GM12878 (cell line): ENCODE measurements at regions not wholly inside any gene's neighbourhood (a gene's known extent, or its start where the extent isn't known, plus 50 kb on each side); places are given as distances from the start of the nearest gene placed in this dataset.

Experiments used
- ATAC-seq: fragments of 200-7000 bp; cut with Tn5 transposase; 3 replicates; pipeline ENCODE4 v1.9.1; 2020; ENCODE audit warnings: mild to moderate bottlenecking, moderate library complexity
- BruUV-seq: library from RNA; stranded (reverse); fragments of 400-500 nt; replicated peaks from 2 replicates; lab custom pipeline; 2021; lab: Mats Ljungman, UMichigan
- CTCF ChIA-PET: fragments of 300-600 bp; sonication (Branson Sonifier 250); formaldehyde crosslinking; extraction: SDS; loops from one replicate; lab custom pipeline; 2021; ENCODE audit warnings: inconsistent platforms; lab: Yijun Ruan, JAX
- POLR2A ChIA-PET: fragments of 350-600 bp; formaldehyde crosslinking; extraction: SDS; loops from one replicate; lab custom pipeline; 2021; ENCODE audit warnings: inconsistent platforms; lab: Charles Lee
- RAD21 ChIA-PET: fragments of 300-600 bp; sonication (Branson Sonifier 250); formaldehyde crosslinking; loops from one replicate; lab custom pipeline; 2023; ENCODE audit warnings: antibody characterized with exemption; ENCODE audit not compliant: unreplicated experiment; lab: Charles Lee
- SMC1A ChIA-PET: fragments of 300-600 bp; sonication (Branson Sonifier 250); formaldehyde crosslinking; loops from one replicate; lab custom pipeline; 2023; ENCODE audit not compliant: unreplicated experiment, uncharacterized antibody; lab: Charles Lee
- DNase-seq: peaks from one replicate; pipeline ENCODE4 v3.0.0-alpha.2; 2011; ENCODE audit warnings: low read depth, low spot score
- FAIRE-seq: peaks from 3 replicates; lab custom pipeline; 2011; peaks lifted over from hg19 to GRCh38; lab: Jason Lieb, UNC
- H2AFZ ChIP-seq: 2 replicates; pipeline ENCODE4 v1.6.0; 2011; ENCODE audit warnings: low read depth, low read length, control low read depth; ENCODE audit not compliant: control insufficient read depth
- H3K27ac ChIP-seq: 2 replicates; pipeline ENCODE4 v1.5.1; 2011; ENCODE audit warnings: control low read depth; ENCODE audit not compliant: control insufficient read depth, insufficient read depth
- H3K27me3 ChIP-seq, 2 experiments: replicated peaks in 1 of 2; 2 replicates each; pipeline versions ENCODE4 v1.6.0 to v1.6.1; 2011; ENCODE audit warnings: low read length in 1 of 2; ENCODE audit not compliant: control insufficient read depth in 2 of 2, insufficient read depth in 2 of 2
- H3K36me3 ChIP-seq, 2 experiments: 2 replicates each; pipeline ENCODE4 v1.5.1; 2011; ENCODE audit warnings: low read length in 1 of 2; ENCODE audit not compliant: control insufficient read depth in 2 of 2, insufficient read depth in 2 of 2
- H3K4me1 ChIP-seq: 2 replicates; pipeline ENCODE4 v1.6.1; 2011; ENCODE audit warnings: mild to moderate bottlenecking, low read length, moderate library complexity, mixed read lengths; ENCODE audit not compliant: control insufficient read depth, insufficient read depth
- H3K4me2 ChIP-seq: 2 replicates; pipeline ENCODE4 v1.6.0; 2011; ENCODE audit warnings: control low read depth; ENCODE audit not compliant: control insufficient read depth, insufficient read depth
- H3K4me3 ChIP-seq: fragments of 200-600 bp; sonication (generic); 2 replicates; pipeline ENCODE4 v1.5.1; 2016
- H3K79me2 ChIP-seq: 2 replicates; pipeline ENCODE4 v1.6.0; 2011; ENCODE audit warnings: low read length; ENCODE audit not compliant: control insufficient read depth, insufficient read depth
- H3K9ac ChIP-seq: 2 replicates; pipeline ENCODE4 v1.8.0; 2011; ENCODE audit warnings: low read length, control low read depth, mixed read lengths; ENCODE audit not compliant: control insufficient read depth, insufficient read depth
- H3K9me3 ChIP-seq: replicated peaks from 3 replicates; pipeline ENCODE4 v1.5.1; 2011; ENCODE audit warnings: mild to moderate bottlenecking, low read length; ENCODE audit not compliant: control insufficient read depth, insufficient read depth
- H4K20me1 ChIP-seq: 2 replicates; pipeline ENCODE4 v1.6.0; 2011; ENCODE audit not compliant: control insufficient read depth, insufficient read depth
- BCLAF1 ChIP-seq: fragments of 450-650 bp; IDR thresholded peaks from 2 replicates; pipeline ENCODE4 v1.6.1; 2017; ENCODE audit warnings: antibody characterized with exemption, mild to moderate bottlenecking, moderate library complexity
- MEF2A ChIP-seq: IDR thresholded peaks from 2 replicates; pipeline ENCODE4 v1.6.1; 2011; ENCODE audit warnings: low read depth, mild to moderate bottlenecking, low read length, moderate library complexity; ENCODE audit not compliant: insufficient read depth
- MEF2B ChIP-seq: fragments of 450-650 bp; IDR thresholded peaks from 2 replicates; pipeline ENCODE4 v1.6.1; 2018; ENCODE audit warnings: mild to moderate bottlenecking, moderate library complexity; ENCODE audit not compliant: partially characterized antibody, poor library complexity, severe bottlenecking
- SIX5 ChIP-seq: IDR thresholded peaks from 2 replicates; pipeline ENCODE4 v1.6.1; 2011; ENCODE audit warnings: mild to moderate bottlenecking, low read depth, low read length, moderate library complexity; ENCODE audit not compliant: severe bottlenecking
- SRF ChIP-seq, 2 experiments: IDR thresholded peaks; 2 replicates each; pipeline ENCODE4 v1.6.1; 2011; ENCODE audit warnings: low read depth in 2 of 2, low read length in 2 of 2, mild to moderate bottlenecking in 1 of 2, moderate library complexity in 1 of 2
- WGBS: methylation state at CpG from one replicate; pipeline ENCODE4 v1.1.6; 2016; ENCODE audit warnings: low lambda C conversion rate; ENCODE audit not compliant: insufficient replicate concordance, insufficient coverage; ENCODE audit errors: missing lambda C conversion rate; 5-methylcytosine and 5-hydroxymethylcytosine counted together
- in situ Hi-C: fragments of 300-500 bp; cut with MboI; formaldehyde crosslinking; loops from 9 replicates; pipeline ENCODE4 v1.14.3; 2018; ENCODE audit warnings: mixed read lengths
- intact Hi-C: fragments of 100-400 bp; cut with micrococcal nuclease; formaldehyde crosslinking; loops from one replicate; pipeline ENCODE4 v1.14.2; 2022; ENCODE audit not compliant: unreplicated experiment
- TF ChIP-seq, protein P1 (sequence below): fragments of 450-650 bp; IDR thresholded peaks from 2 replicates; pipeline ENCODE4 v1.6.1; 2017; ENCODE audit warnings: borderline replicate concordance
- TF ChIP-seq, protein P2 (sequence below): IDR thresholded peaks from 2 replicates; pipeline ENCODE4 v1.6.1; 2011; ENCODE audit warnings: borderline replicate concordance, low read depth, mild to moderate bottlenecking, moderate library complexity, mixed read lengths, low read length; ENCODE audit not compliant: insufficient read depth; ENCODE audit errors: extremely low read length

GRCh38 chr11:59285716-59286260, 72.9 kb upstream of the OR5AN1 start:
- POLR2A ChIA-PET, result interaction anchor here (0.9 kb wide), 1 partner anchor 63 kb away, joined by 3 read pairs; no protein-coding TSS in a partner anchor
- FAIRE-seq, result no peak
- 48% methylated on average over 2 of the region's 2 CpGs for WGBS
- SMC1A ChIA-PET, result interaction anchor here (0.7 to 2.3 kb wide), 10 partner anchors 13 to 144 kb away, joined by 3 to 9 read pairs (median 3); partner anchors contain the start of genes DTX4 and MPEG1
- peaks cover 21% of the 10 kb centered on the region for H3K4me1 ChIP-seq
- no TSS peak for BruUV-seq
- CTCF ChIA-PET, result interaction anchor here (0.6 to 2.4 kb wide), 11 partner anchors 11 to 127 kb away, joined by 3 to 21 read pairs (median 4); partner anchors contain the start of gene DTX4
- H2AFZ ChIP-seq, result no peak overlapping the region
- no peak overlapping the region for H3K4me3 ChIP-seq
- in situ Hi-C loops, result loop anchor here (25.0 kb wide), 1 partner anchor 402 kb away; no protein-coding TSS in a partner anchor
- DNase-seq, result no peak
- no peaks in the 10 kb centered on the region for H3K9me3 ChIP-seq
- no peak overlapping the region for H3K9ac ChIP-seq
- no peaks in the 10 kb centered on the region for H4K20me1 ChIP-seq
- no peak for ATAC-seq
- TF ChIP-seq, protein P1, sequence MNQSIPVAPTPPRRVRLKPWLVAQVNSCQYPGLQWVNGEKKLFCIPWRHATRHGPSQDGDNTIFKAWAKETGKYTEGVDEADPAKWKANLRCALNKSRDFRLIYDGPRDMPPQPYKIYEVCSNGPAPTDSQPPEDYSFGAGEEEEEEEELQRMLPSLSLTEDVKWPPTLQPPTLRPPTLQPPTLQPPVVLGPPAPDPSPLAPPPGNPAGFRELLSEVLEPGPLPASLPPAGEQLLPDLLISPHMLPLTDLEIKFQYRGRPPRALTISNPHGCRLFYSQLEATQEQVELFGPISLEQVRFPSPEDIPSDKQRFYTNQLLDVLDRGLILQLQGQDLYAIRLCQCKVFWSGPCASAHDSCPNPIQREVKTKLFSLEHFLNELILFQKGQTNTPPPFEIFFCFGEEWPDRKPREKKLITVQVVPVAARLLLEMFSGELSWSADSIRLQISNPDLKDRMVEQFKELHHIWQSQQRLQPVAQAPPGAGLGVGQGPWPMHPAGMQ, result no peak
- TF ChIP-seq SRF (IDR thresholded peaks at IDR 0.05; ENCODE audit: low read depth in 2 of 2, low read length in 2 of 2), result no peak
- TF ChIP-seq MEF2A, result no peak
- TF ChIP-seq BCLAF1, result no peak
- TF ChIP-seq MEF2B, result no peak
- no peak for TF ChIP-seq SIX5
- TF ChIP-seq, protein P2, sequence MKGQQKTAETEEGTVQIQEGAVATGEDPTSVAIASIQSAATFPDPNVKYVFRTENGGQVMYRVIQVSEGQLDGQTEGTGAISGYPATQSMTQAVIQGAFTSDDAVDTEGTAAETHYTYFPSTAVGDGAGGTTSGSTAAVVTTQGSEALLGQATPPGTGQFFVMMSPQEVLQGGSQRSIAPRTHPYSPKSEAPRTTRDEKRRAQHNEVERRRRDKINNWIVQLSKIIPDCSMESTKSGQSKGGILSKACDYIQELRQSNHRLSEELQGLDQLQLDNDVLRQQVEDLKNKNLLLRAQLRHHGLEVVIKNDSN, result no peak
- no peaks in the 10 kb centered on the region for H3K27me3 ChIP-seq
- RAD21 ChIA-PET, result interaction anchor here (1.1 to 1.8 kb wide), 5 partner anchors 18 to 119 kb away, joined by 3 to 7 read pairs (median 5); partner anchors contain the start of gene DTX4
- H3K79me2 ChIP-seq, result no peaks in the 10 kb centered on the region
- H3K27ac ChIP-seq, result no peak overlapping the region
- intact Hi-C loops, result loop anchor here (10.0 kb wide), 1 partner anchor 181 kb away; the partner anchor contains the start of gene FAM111B
- H3K36me3 ChIP-seq, result no peaks in the 10 kb centered on the region
- H3K4me2 ChIP-seq, result no peak overlapping the region
